Epithelial cell of esophagus (primary cell): ENCODE measurements at regions not wholly inside any gene's neighbourhood (a gene's known extent, or its start where the extent isn't known, plus 50 kb on each side); places are given as distances from the start of the nearest gene placed in this dataset.

Experiments used
- DNase-seq: peaks from one replicate; pipeline ENCODE4 v3.0.0; 2010; ENCODE audit warnings: low read depth
- H3K4me3 ChIP-seq: 2 replicates; pipeline ENCODE4 v1.5.1; 2011; ENCODE audit warnings: mild to moderate bottlenecking, low read length, control low read depth
- TF ChIP-seq, protein P1 (sequence below): IDR thresholded peaks from 2 replicates; pipeline ENCODE4 v1.5.1; 2011; ENCODE audit warnings: low read depth, mild to moderate bottlenecking, low read length, control low read depth, inconsistent platforms; ENCODE audit not compliant: insufficient read depth; ENCODE audit errors: missing control alignments

DNA sequence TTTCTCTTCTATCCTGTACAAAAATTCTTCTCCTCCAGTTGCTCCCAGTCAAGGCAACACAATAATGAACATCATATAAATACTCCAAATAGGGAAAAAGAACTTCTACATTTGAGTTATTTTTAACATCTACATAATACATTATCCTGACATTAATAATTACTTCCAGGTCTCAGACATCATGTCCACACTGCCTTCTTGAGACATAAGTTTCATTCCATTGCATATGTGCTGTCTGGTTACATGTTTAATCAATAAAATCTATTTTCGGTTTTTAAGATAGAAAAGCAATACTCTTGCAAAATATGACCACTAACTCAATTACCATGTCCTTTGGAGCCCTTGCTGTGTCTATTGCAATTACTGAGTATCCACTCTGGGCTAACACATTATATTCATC, 881.9 kb downstream of the GALC start:
- TF ChIP-seq, protein P1, sequence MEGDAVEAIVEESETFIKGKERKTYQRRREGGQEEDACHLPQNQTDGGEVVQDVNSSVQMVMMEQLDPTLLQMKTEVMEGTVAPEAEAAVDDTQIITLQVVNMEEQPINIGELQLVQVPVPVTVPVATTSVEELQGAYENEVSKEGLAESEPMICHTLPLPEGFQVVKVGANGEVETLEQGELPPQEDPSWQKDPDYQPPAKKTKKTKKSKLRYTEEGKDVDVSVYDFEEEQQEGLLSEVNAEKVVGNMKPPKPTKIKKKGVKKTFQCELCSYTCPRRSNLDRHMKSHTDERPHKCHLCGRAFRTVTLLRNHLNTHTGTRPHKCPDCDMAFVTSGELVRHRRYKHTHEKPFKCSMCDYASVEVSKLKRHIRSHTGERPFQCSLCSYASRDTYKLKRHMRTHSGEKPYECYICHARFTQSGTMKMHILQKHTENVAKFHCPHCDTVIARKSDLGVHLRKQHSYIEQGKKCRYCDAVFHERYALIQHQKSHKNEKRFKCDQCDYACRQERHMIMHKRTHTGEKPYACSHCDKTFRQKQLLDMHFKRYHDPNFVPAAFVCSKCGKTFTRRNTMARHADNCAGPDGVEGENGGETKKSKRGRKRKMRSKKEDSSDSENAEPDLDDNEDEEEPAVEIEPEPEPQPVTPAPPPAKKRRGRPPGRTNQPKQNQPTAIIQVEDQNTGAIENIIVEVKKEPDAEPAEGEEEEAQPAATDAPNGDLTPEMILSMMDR = no peak
- H3K4me3 ChIP-seq = no peak overlapping the region
- DNase-seq = no peak

DNA sequence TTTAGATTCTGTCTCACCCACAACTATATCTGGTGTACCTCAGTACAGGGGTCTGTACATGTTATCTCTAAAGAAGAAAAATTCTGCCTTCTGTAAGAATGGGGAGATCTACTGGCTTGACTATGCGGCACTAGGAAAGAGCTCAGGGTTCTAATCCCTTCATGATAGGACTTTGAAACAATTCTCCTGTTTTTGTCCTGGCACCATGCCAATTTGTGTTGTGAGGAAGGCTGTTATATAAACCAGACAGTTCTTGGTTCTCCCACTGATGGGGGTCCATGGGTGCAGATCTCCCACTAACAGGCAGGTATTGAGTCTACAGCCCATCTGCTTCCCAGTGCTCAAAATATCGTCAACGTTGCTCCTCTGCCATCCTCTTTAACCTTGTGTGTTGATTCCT, 883.7 kb downstream of the GALC start:
- H3K4me3 ChIP-seq = no peak overlapping the region
- TF ChIP-seq, protein P1 = no peak
- DNase-seq = no peak

DNA sequence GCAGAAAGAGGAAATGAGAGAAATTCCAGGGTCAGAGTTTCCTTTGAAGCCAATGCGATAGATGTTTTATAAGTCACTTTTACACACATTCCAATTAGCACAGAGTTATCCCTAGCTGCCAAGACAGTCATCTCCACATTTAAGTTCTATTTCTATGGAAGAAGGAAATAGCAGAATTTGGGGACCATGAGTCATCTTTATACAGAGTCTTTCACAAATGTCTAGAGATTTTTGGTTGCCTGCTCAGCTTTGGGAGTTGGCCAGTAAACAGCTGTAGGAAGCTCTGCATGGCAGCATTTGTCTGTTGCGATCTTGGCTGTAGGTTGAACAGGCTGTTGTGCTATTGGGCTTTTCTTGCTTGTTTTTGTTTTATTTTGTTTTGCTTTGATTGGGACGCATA, 884.3 kb downstream of the GALC start:
- H3K4me3 ChIP-seq = no peak overlapping the region
- TF ChIP-seq, protein P1 = no peak
- peak; percentile 57 for DNase-seq

DNA sequence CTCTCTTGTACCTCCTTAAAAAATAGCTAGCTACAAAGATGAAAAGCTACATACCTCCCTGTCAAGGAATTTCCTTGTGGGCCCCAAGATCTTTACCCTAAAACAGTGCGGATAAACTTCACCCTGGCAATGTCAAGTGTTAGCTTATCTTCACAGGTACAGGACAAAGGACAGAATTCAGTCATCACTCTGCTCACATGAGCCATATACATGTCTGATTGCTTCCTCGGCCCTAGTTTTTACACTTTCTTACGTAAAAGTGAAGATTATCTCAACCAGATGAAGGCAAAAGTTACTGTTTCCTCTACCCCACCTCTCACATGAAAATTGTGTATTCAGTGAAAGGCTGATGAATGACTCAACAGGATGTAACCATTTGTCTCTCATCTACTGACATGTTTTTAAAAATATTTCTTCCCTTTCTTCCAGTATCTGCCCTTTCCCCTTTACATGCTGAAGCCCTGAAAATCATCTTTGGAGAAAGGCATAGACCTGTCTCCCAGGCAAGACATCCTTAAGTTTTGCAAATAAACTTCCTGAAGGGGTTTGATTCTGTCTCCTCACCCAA, 890.1 kb downstream of the GALC start:
- no peak overlapping the region for H3K4me3 ChIP-seq
- TF ChIP-seq, protein P1 = no peak
- peak; percentile 22 for DNase-seq

DNA sequence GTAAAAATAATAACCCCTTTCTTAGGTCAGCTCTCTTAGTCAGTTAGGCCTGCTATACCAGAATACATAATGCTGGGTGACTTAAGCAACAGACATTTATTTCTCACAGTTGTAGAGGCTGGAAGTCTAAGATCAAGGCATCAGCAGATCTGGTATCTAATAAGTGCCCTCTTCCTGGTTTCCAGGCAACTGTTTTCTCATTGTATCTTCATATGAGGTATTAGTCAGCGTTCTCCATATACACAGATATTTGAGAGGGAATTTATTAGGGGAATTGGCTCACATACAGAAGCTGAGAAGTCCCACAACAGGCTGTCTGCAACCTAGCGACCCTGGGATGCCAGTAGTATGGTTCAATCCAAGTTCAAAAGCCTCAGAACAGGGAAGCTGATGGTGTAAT, 896.0 kb downstream of the GALC start:
- TF ChIP-seq, protein P1 = no peak
- DNase-seq = peak; percentile 33
- H3K4me3 ChIP-seq = no peak overlapping the region

DNA sequence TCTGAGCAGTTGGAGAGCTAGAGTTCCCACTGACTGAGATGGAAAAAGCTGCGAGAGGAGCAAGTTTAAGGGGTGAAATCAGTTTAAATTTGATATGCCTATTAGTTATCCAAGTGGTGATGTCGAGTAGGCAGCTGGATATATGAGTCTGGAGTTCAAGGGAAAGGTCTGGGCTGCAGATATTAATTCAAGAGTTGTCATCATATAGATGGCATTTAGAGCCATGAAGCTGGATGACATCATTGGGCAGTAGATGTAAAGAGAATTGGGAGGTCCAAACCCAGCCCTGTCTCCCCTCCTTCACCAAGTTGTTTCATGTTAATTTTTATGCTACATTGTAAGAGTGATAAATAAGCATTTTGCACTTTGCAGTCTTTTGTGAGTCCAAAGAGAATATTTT, 898.1 kb downstream of the GALC start:
- DNase-seq = no peak
- no peak overlapping the region for H3K4me3 ChIP-seq
- TF ChIP-seq, protein P1 = no peak

GRCh38 chr14:87088588-87088987, 904.4 kb downstream of the GALC start:
- no peak overlapping the region for H3K4me3 ChIP-seq
- DNase-seq = no peak
- TF ChIP-seq, protein P1 = no peak
